GM18867 (cell line): ENCODE measurements at regions not wholly inside any gene's neighbourhood (a gene's known extent, or its start where the extent isn't known, plus 50 kb on each side); places are given as distances from the start of the nearest gene placed in this dataset.
A peak's percentile ranks its signal among the peaks of the same experiment; 100 is the strongest.
"Not testable (repeated sequence)": the region's sequence is repeated elsewhere in the genome, so short reads cannot be mapped to it uniquely, and the experiment has no call there.

Experiments used
- ATAC-seq: cut with Tn5 transposase; IDR thresholded peaks from one replicate; pipeline ENCODE4 v1.9.1; 2021; ENCODE audit warnings: mild to moderate bottlenecking, moderate library complexity; ENCODE audit not compliant: unreplicated experiment

- not testable (repeated sequence) for ATAC-seq
Observed at GRCh38 chr2:187610450-187610849, 56.2 kb upstream of the TFPI start.

GRCh38 chr2:187612857-187613256, 58.6 kb upstream of the TFPI start:
- ATAC-seq = no peak

- no peak for ATAC-seq
Observed at GRCh38 chr2:187614756-187615155, 60.5 kb upstream of the TFPI start.

GRCh38 chr2:187615364-187615763, 61.1 kb upstream of the TFPI start:
- no peak for ATAC-seq

- ATAC-seq = no peak
Observed at GRCh38 chr2:187615902-187616301, 61.7 kb upstream of the TFPI start.

- no peak for ATAC-seq
Observed at GRCh38 chr2:187617120-187617519, 62.9 kb upstream of the TFPI start.

GRCh38 chr2:187617905-187618304, 63.7 kb upstream of the TFPI start:
- no peak for ATAC-seq

- no peak for ATAC-seq
Observed at GRCh38 chr2:187618813-187619212, 64.6 kb upstream of the TFPI start.

- ATAC-seq = no peak
Observed at GRCh38 chr2:187627153-187627552, 72.9 kb upstream of the TFPI start.

- ATAC-seq = not testable (repeated sequence)
Observed at GRCh38 chr2:187636731-187637391, 82.6 kb upstream of the TFPI start.

- ATAC-seq = not testable (repeated sequence)
Observed at GRCh38 chr2:187637392-187637740, 83.1 kb upstream of the TFPI start.

GRCh38 chr2:187637771-187638170, 83.5 kb upstream of the TFPI start:
- ATAC-seq = not testable (repeated sequence)

GRCh38 chr2:187638840-187639239, 84.6 kb upstream of the TFPI start:
- peak; percentile 41 for ATAC-seq

- ATAC-seq = no peak
Observed at GRCh38 chr2:187640926-187641510, 86.8 kb upstream of the TFPI start.

GRCh38 chr2:187642498-187642897, 88.3 kb upstream of the TFPI start:
- no peak for ATAC-seq

- ATAC-seq = no peak
Observed at GRCh38 chr2:187644486-187644885, 90.3 kb upstream of the TFPI start.

- ATAC-seq = no peak
Observed at GRCh38 chr2:187644981-187645380, 90.7 kb upstream of the TFPI start.

GRCh38 chr2:187646556-187646955, 92.3 kb upstream of the TFPI start:
- no peak for ATAC-seq

GRCh38 chr2:187654535-187654934, 100.3 kb upstream of the TFPI start:
- ATAC-seq = no peak

GRCh38 chr2:187655001-187655400, 100.8 kb upstream of the TFPI start:
- no peak for ATAC-seq

- no peak for ATAC-seq
Observed at GRCh38 chr2:187656123-187656522, 101.9 kb upstream of the TFPI start.

- ATAC-seq = peak; percentile 63
Observed at GRCh38 chr2:187658952-187659525, 104.8 kb upstream of the TFPI start.

- ATAC-seq = not testable (repeated sequence)
Observed at GRCh38 chr2:187676050-187676449, 121.8 kb upstream of the TFPI start.
